IPS DF 4.7 (cell line): ENCODE measurements at regions not wholly inside any gene's neighbourhood (a gene's known extent, or its start where the extent isn't known, plus 50 kb on each side); places are given as distances from the start of the nearest gene placed in this dataset.
A peak's percentile ranks its signal among the peaks of the same experiment; 100 is the strongest.
"Not testable (repeated sequence)": the region's sequence is repeated elsewhere in the genome, so short reads cannot be mapped to it uniquely, and the experiment has no call there.

Experiments
- DNase-seq: peaks from one replicate; pipeline ENCODE4 v3.0.0-alpha.2; 2013; ENCODE audit warnings: low spot score; ENCODE audit errors: extremely low read depth

GRCh38 chr19:13712767-13713201, 51.5 kb upstream of the MRI1 start:
- DNase-seq: no peak

GRCh38 chr19:13707915-13708314, 56.4 kb upstream of the MRI1 start:
- DNase-seq: no peak

- DNase-seq: no peak
Measured at GRCh38 chr19:13705928-13706447, 58.3 kb upstream of the MRI1 start.

GRCh38 chr19:13705201-13705600, 59.1 kb upstream of the MRI1 start:
- DNase-seq: no peak

- no peak for DNase-seq
Measured at GRCh38 chr19:13701624-13702023, 62.7 kb upstream of the MRI1 start.

GRCh38 chr19:13700621-13701020, 63.7 kb upstream of the MRI1 start:
- no peak for DNase-seq

- no peak for DNase-seq
Measured at GRCh38 chr19:13699786-13700185, 64.5 kb upstream of the MRI1 start.

- no peak for DNase-seq
Measured at GRCh38 chr19:13696839-13697238, 67.5 kb upstream of the MRI1 start.

GRCh38 chr19:13693889-13694288, 70.4 kb upstream of the MRI1 start:
- no peak for DNase-seq

GRCh38 chr19:13691569-13692435, 72.5 kb upstream of the MRI1 start:
- no peak for DNase-seq

GRCh38 chr19:13689085-13689484, 75.2 kb upstream of the MRI1 start:
- peak; percentile 68 for DNase-seq

- DNase-seq: no peak
Measured at GRCh38 chr19:13684021-13684420, 80.3 kb upstream of the MRI1 start.

- DNase-seq: no peak
Measured at GRCh38 chr19:13681509-13681908, 82.8 kb upstream of the MRI1 start.

- not testable (repeated sequence) for DNase-seq
Measured at GRCh38 chr19:13680708-13681360, 83.5 kb upstream of the MRI1 start.

GRCh38 chr19:13676967-13677366, 87.4 kb upstream of the MRI1 start:
- not testable (repeated sequence) for DNase-seq

- not testable (repeated sequence) for DNase-seq
Measured at GRCh38 chr19:13672480-13673175, 91.7 kb upstream of the MRI1 start.

- DNase-seq: no peak
Measured at GRCh38 chr19:13670846-13671245, 93.5 kb upstream of the MRI1 start.

GRCh38 chr19:13669780-13670355, 94.5 kb upstream of the MRI1 start:
- no peak for DNase-seq

- no peak for DNase-seq
Measured at GRCh38 chr19:13668964-13669363, 95.4 kb upstream of the MRI1 start.

- no peak for DNase-seq
Measured at GRCh38 chr19:13666165-13666564, 98.2 kb upstream of the MRI1 start.

- no peak for DNase-seq
Measured at GRCh38 chr19:13665125-13665905, 99.0 kb upstream of the MRI1 start.
